Loucy (cell line): ENCODE measurements at regions not wholly inside any gene's neighbourhood (a gene's known extent, or its start where the extent isn't known, plus 50 kb on each side); places are given as distances from the start of the nearest gene placed in this dataset.

Source experiments
- H2AFZ ChIP-seq: fragments of 200-600 bp; sonication (generic); 2 replicates; pipeline ENCODE4 v1.6.0; 2016; ENCODE audit warnings: antibody characterized with exemption, mild to moderate bottlenecking, low read length, moderate library complexity
- H3F3A ChIP-seq: fragments of 200-600 bp; 2 replicates; pipeline ENCODE4 v1.6.0; 2016; ENCODE audit warnings: antibody characterized with exemption, low read depth, mild to moderate bottlenecking
- H3K27me3 ChIP-seq: fragments of 200-600 bp; sonication (generic); 2 replicates; pipeline ENCODE4 v1.6.1; 2014; ENCODE audit warnings: low read length, mild to moderate bottlenecking; ENCODE audit not compliant: insufficient read depth, poor library complexity, severe bottlenecking
- H3K36me3 ChIP-seq: fragments of 200-600 bp; sonication (generic); 2 replicates; pipeline ENCODE4 v1.6.1; 2016; ENCODE audit warnings: low read length; ENCODE audit not compliant: insufficient read depth
- H3K4me1 ChIP-seq: fragments of 200-600 bp; sonication (generic); 2 replicates; pipeline ENCODE4 v1.5.1; 2014; ENCODE audit warnings: low read length, mild to moderate bottlenecking; ENCODE audit not compliant: insufficient read depth, poor library complexity, severe bottlenecking
- H3K4me2 ChIP-seq: fragments of 200-600 bp; sonication (generic); 2 replicates; pipeline ENCODE4 v1.6.0; 2014; ENCODE audit warnings: antibody characterized with exemption, low read length, low read depth, mild to moderate bottlenecking; ENCODE audit not compliant: poor library complexity, severe bottlenecking
- H3K4me3 ChIP-seq: fragments of 200-600 bp; sonication (generic); 2 replicates; pipeline ENCODE4 v1.5.1; 2014; ENCODE audit warnings: low read length, mild to moderate bottlenecking, mixed read lengths; ENCODE audit not compliant: poor library complexity, severe bottlenecking
- H3K79me2 ChIP-seq: fragments of 200-600 bp; sonication (generic); 2 replicates; pipeline ENCODE4 v1.6.1; 2014; ENCODE audit warnings: low read length; ENCODE audit not compliant: insufficient read depth
- H3K9ac ChIP-seq: fragments of 200-600 bp; sonication (generic); 2 replicates; pipeline ENCODE4 v1.6.0; 2014; ENCODE audit warnings: mild to moderate bottlenecking, low read depth, low read length, moderate library complexity; ENCODE audit not compliant: poor library complexity, severe bottlenecking
- H3K9me2 ChIP-seq: fragments of 200-600 bp; sonication (generic); replicated peaks from 2 replicates; pipeline ENCODE4 v1.6.1; 2016; ENCODE audit warnings: low read depth, low read length, mixed read lengths
- H3K9me3 ChIP-seq: fragments of 200-600 bp; sonication (generic); 2 replicates; pipeline ENCODE4 v1.6.1; 2014; ENCODE audit warnings: mild to moderate bottlenecking, antibody characterized with exemption, low read length, low read depth; ENCODE audit not compliant: insufficient read depth
- H4K20me1 ChIP-seq: fragments of 200-600 bp; sonication (generic); 2 replicates; pipeline ENCODE4 v1.6.0; 2014; ENCODE audit warnings: antibody characterized with exemption, low read length, mild to moderate bottlenecking; ENCODE audit not compliant: insufficient read depth, poor library complexity, severe bottlenecking
- CTCF ChIP-seq: fragments of 200-600 bp; sonication (generic); conservative IDR thresholded peaks from 2 replicates; pipeline ENCODE4 v1.5.1; 2014; ENCODE audit warnings: mild to moderate bottlenecking, antibody characterized with exemption, low read length
- EZH2phosphoT487 ChIP-seq: fragments of 200-600 bp; IDR thresholded peaks from 2 replicates; pipeline ENCODE4 v1.6.1; 2018; ENCODE audit warnings: antibody characterized with exemption, mild to moderate bottlenecking, moderate library complexity, borderline replicate concordance

- Histone ChIP-seq H3K27me3 (no peaks in the 10 kb centered on the region), H3K4me2 (no peak overlapping the region), H3F3A (no peaks in the 10 kb centered on the region), H3K4me3 (no peak overlapping the region), H3K4me1 (peaks cover 6% of the 10 kb centered on the region), H3K9me2 (no peaks in the 10 kb centered on the region), H2AFZ (no peak overlapping the region), H3K36me3 (no peaks in the 10 kb centered on the region), H4K20me1 (no peaks in the 10 kb centered on the region), H3K79me2 (no peaks in the 10 kb centered on the region), H3K9ac (no peak overlapping the region), H3K9me3 (no peaks in the 10 kb centered on the region)
- no peak for TF ChIP-seq EZH2phosphoT487
- no peak for TF ChIP-seq CTCF
Measured at GRCh38 chr1:116314305-116314919, 58.6 kb upstream of the ATP1A1 start.

GRCh38 chr1:116316373-116316772, 56.7 kb upstream of the ATP1A1 start:
- H3K9ac ChIP-seq = no peak overlapping the region
- H3K27me3 ChIP-seq = no peaks in the 10 kb centered on the region
- TF ChIP-seq EZH2phosphoT487 (no peak), CTCF (no peak)
- no peaks in the 10 kb centered on the region for H3K79me2 ChIP-seq
- H3K36me3 ChIP-seq = no peaks in the 10 kb centered on the region
- H3K4me3 ChIP-seq = no peak overlapping the region
- no peak overlapping the region for H3K4me2 ChIP-seq
- H4K20me1 ChIP-seq = no peaks in the 10 kb centered on the region
- H3F3A ChIP-seq = no peaks in the 10 kb centered on the region
- H3K4me1 ChIP-seq = no peaks in the 10 kb centered on the region
- H2AFZ ChIP-seq = no peak overlapping the region
- no peaks in the 10 kb centered on the region for H3K9me3 ChIP-seq
- no peaks in the 10 kb centered on the region for H3K9me2 ChIP-seq

GRCh38 chr1:116318897-116319296, 54.1 kb upstream of the ATP1A1 start:
- Histone ChIP-seq H2AFZ (no peak overlapping the region), H4K20me1 (no peaks in the 10 kb centered on the region), H3K9me3 (no peaks in the 10 kb centered on the region), H3K9me2 (no peaks in the 10 kb centered on the region), H3K4me2 (no peak overlapping the region), H3K27me3 (no peaks in the 10 kb centered on the region), H3K4me1 (no peaks in the 10 kb centered on the region), H3K36me3 (no peaks in the 10 kb centered on the region), H3F3A (no peaks in the 10 kb centered on the region), H3K4me3 (no peak overlapping the region), H3K9ac (no peak overlapping the region), H3K79me2 (no peaks in the 10 kb centered on the region)
- no peak for TF ChIP-seq EZH2phosphoT487
- TF ChIP-seq CTCF = no peak
